NCI-H524 treated with DMSO at 0.1 percent for 48 hours (cell line): ENCODE measurements at regions not wholly inside any gene's neighbourhood (a gene's known extent, or its start where the extent isn't known, plus 50 kb on each side); places are given as distances from the start of the nearest gene placed in this dataset.
"Not testable (repeated sequence)": the region's sequence is repeated elsewhere in the genome, so short reads cannot be mapped to it uniquely, and the experiment has no call there.

Experiments
- DNase-seq: peaks from one replicate; lab custom pipeline; 2025; lab: John Stamatoyannopoulos, UW

GRCh38 chr1:244106837-244107493, 55.9 kb downstream of the ZBTB18 start:
- no peak for DNase-seq

GRCh38 chr1:244111027-244111426, 59.9 kb downstream of the ZBTB18 start:
- no peak for DNase-seq

GRCh38 chr1:244112041-244112440, 61.0 kb downstream of the ZBTB18 start:
- DNase-seq = no peak

- DNase-seq = no peak
Observed at GRCh38 chr1:244112636-244113035, 61.6 kb downstream of the ZBTB18 start.

- DNase-seq = no peak
Observed at GRCh38 chr1:244113532-244114320, 62.6 kb downstream of the ZBTB18 start.

- no peak for DNase-seq
Observed at GRCh38 chr1:244114892-244115291, 63.8 kb downstream of the ZBTB18 start.

- DNase-seq = no peak
Observed at GRCh38 chr1:244116946-244117345, 65.9 kb downstream of the ZBTB18 start.

GRCh38 chr1:244118109-244118761, 67.2 kb downstream of the ZBTB18 start:
- peak; percentile 66 for DNase-seq

- DNase-seq = no peak
Observed at GRCh38 chr1:244128591-244129383, 77.7 kb downstream of the ZBTB18 start.

- no peak for DNase-seq
Observed at GRCh38 chr1:244137276-244137675, 86.2 kb downstream of the ZBTB18 start.

GRCh38 chr1:244137725-244138124, 86.6 kb downstream of the ZBTB18 start:
- DNase-seq = no peak

- DNase-seq = no peak
Observed at GRCh38 chr1:244138399-244138798, 87.3 kb downstream of the ZBTB18 start.

- DNase-seq = no peak
Observed at GRCh38 chr1:244139655-244140054, 88.6 kb downstream of the ZBTB18 start.

- no peak for DNase-seq
Observed at GRCh38 chr1:244140420-244140819, 89.3 kb downstream of the ZBTB18 start.

GRCh38 chr1:244144053-244144452, 93.0 kb downstream of the ZBTB18 start:
- DNase-seq = no peak

- no peak for DNase-seq
Observed at GRCh38 chr1:244150071-244150470, 99.0 kb downstream of the ZBTB18 start.

GRCh38 chr1:244150665-244151064, 99.6 kb downstream of the ZBTB18 start:
- DNase-seq = no peak

GRCh38 chr1:244151537-244151936, 100.5 kb downstream of the ZBTB18 start:
- DNase-seq = no peak

GRCh38 chr1:244154508-244154871, 103.4 kb downstream of the ZBTB18 start:
- DNase-seq = no peak

GRCh38 chr1:244154872-244155531, 103.9 kb downstream of the ZBTB18 start:
- no peak for DNase-seq

- DNase-seq = no peak
Observed at GRCh38 chr1:244155661-244156060, 104.6 kb downstream of the ZBTB18 start.

- not testable (repeated sequence) for DNase-seq
Observed at GRCh38 chr1:244156617-244157016, 105.5 kb downstream of the ZBTB18 start.
